GM19324 (cell line): ENCODE measurements at regions not wholly inside any gene's neighbourhood (a gene's known extent, or its start where the extent isn't known, plus 50 kb on each side); places are given as distances from the start of the nearest gene placed in this dataset.

Source experiments
- ATAC-seq: cut with Tn5 transposase; IDR thresholded peaks from one replicate; pipeline ENCODE4 v1.9.1; 2021; ENCODE audit warnings: mild to moderate bottlenecking, moderate library complexity; ENCODE audit not compliant: unreplicated experiment, low FRiP score

DNA sequence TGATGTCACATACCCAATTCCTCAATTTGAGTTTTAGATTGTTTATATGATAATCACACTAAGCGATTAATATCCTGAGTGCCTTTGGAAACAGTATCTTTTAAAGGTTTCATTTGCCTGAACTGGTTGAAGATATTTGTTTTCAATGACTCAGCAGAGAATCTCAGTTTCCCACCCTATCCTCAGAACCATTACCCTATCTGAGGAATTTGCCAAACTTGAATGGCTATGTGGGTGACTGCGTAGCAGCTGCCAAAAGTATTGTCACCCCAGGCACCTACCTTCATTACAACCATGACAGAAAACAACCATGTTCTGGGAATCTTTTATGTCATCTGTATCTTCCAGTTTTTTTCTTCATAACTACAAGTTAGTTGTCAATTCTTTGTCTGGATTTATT lies 440.1 kb upstream of the NBEA start:
- ATAC-seq = no peak

DNA sequence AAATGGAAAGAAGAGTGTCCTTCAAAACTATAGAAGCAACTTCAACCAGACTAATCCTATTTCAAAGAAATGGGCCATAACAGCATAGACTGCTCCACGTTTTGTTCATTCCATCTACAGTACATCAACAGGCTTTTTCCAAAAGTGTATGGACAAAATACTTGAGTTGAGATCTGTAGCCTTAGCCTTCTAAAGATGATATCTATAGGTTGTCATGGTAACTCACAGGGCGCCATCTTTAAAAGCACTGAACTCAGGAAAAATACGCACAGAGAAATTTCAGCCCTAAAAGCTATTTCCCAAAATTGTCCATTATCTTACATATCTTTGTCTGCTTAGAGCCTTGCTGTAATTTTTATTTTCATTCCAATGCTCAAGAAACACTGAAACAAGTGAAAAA lies 439.4 kb upstream of the NBEA start:
- ATAC-seq = no peak

DNA sequence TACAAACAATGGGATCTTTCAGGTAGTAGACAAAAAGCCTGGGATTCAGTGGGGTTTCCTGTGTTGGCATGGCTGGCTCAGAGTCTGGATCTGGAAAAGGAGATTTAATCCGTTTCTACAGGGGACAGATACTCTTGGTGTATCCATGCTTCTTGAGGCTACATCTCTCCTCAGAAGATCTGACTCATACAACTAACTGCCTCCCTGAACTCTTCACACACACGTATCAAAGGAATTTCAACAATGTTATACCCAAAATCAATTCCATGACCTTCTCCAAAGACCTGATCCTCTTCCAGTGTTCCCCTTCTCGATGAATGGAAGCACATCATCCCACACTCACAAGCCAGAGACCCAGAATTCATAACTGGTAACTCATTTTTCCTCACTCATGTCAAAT lies 435.3 kb upstream of the NBEA start:
- ATAC-seq = no peak

DNA sequence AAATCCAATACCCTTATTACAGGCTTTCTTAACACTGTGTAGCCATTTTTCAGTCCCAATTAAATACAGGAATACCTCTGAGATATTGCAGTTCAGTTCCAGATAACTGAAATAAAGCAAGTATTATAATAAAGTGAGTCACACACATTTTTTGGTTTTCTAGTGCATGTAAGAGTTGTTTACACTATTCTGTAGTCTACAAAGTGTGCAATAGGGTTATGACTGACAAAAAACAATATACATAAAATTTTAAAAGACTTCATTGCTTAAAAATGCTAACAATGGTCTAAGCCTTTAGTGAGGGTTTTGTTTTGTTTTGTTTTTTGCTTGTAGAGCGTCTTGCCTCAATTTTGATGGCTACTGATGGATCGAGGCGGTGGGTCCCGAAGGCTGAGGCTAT lies 434.4 kb upstream of the NBEA start:
- no peak for ATAC-seq

DNA sequence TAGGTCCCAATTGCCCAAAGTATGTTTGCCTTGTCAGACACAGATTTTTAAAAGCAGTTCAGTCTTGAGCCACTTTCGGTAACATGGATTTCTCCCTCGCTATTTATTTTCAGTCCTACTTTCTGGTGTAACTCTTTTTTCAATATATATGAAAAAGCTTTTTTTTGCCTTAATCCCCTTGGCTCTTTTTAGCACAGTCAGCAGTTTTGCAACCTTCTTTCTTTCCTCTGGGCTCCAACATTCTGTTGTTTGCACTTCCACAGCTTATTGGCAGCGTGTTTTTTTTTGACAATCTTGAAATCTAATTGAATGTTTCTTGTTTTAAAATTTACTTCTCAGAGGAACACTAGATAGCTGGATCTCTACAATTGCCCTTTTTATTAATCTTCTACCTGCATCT lies 429.3 kb upstream of the NBEA start:
- ATAC-seq = no peak

DNA sequence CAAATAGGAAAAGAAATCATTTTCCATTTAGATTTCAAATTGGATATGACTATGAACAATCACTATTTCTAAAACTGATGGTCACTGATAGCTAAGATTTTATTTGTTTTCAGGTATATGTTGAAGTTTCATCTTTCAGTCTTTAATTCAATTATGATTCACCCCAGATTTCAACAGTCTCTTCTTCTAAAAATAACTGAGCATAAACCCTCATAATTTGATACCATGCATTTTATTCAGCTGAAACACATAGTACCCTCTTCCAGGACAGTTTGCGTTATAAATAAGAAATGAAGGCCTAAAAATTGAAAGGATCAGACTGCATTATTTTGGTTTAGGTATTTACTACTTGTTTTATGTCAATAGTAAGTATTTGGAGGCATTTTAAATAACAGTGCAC lies 428.5 kb upstream of the NBEA start:
- ATAC-seq = no peak

DNA sequence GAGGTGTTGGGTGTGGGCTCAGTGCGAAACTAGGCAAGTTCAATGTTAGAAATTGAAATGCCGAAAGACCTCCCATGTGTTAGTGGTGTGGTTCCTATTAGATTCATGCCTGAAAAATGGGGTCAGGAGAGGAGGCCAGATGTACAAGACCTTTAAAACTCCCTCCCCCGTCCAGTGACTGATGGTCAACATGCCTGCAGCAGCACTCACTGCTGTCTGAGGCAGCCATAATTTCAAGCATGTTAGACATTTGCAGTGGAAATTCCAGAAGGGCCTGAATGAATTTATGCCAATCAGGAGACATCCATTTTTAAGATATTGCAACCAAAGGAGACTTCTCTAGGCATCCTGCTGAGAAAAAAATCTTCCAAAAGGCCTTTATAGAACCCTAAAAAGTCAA lies 426.9 kb upstream of the NBEA start:
- ATAC-seq = no peak

DNA sequence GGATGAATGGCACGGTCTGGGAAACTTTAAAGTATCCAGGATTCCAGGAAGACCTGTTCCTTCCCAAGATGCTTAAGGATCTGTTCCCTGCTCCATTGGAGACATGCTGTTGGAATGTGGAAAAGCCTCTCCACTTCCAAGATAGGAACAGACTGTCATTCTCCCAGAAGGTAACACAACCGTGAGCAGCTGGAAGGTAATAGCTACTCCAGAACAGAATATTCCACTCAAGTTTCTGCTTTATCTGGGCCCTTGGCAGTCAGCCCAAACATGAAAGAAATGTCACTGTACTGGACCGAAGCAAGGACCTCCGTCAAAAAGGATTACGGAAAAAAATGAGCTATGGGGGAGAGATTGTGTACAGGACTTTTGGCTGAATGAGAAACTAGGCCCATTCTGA lies 420.9 kb upstream of the NBEA start:
- ATAC-seq = no peak

DNA sequence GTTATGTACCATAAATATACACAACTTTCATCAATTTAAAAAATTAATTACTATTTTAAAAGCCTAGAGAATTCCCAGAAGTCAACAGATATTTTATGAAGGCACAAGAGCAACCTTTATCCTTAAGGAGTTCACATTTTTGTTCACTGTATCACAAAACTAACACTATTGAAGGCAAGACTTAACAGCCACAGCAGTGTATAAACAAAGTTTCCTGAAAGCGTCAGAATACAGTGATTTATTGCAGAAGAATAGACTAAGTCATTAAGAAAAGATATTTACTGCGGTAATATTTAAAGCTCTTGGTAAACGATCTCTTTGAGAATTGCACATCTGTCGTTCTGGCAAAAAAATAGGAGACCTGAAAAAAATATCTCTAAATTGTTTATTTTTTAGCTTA lies 419.3 kb upstream of the NBEA start:
- no peak for ATAC-seq

DNA sequence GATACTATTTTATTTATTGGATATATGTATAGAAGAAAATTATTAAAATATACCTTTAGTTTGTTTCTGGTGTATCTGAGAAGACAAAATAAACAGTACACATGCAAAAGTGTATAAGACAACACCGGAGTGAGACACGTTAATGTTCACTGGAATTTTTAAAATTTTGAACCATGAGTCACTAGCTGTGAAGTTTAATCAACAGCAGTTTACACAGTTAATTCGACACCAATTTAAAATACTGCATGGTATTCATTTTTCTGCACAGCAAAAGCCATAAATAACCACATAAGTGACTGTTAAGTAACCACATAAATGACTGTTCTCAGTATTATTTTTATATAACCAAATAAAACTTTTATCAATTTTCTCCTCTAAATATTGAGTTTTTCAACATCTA lies 418.7 kb upstream of the NBEA start:
- ATAC-seq = no peak

DNA sequence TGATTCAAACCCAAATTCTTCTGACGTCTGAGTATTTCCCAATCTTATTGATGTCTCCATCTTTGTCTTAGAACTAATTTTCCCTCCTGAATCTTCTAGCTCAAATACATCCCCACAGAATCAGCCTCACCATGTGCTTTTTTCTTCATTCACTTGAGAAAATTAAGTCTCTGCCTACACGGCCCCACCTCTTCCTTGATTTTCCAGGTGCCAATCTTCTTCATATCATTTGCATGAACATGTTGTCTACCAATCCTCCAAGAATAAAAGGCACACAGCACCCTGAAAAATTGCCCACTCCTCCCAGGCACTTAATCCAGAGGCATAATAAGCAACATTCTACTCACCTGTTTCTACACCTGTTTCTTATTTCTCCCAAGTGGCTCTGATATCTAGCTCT lies 408.1 kb upstream of the NBEA start:
- no peak for ATAC-seq

DNA sequence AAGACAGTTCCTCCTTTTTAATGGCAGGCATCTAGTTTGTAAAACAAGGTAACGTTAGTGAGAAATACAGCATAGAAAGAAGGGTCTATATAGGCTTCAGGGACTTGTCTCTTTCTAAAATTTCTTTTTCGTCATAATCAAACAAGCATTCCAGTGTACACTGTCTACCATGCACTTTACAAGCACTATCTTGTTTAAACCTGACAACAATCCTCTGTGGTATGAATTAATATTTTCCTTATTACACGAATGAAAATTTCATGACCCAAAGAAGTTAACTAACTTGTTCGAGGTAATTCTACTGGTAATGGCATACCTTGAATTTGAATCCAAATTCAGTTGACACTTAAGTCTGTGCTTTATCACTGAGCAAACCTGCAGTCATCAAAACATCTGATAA lies 399.7 kb upstream of the NBEA start:
- ATAC-seq = no peak

DNA sequence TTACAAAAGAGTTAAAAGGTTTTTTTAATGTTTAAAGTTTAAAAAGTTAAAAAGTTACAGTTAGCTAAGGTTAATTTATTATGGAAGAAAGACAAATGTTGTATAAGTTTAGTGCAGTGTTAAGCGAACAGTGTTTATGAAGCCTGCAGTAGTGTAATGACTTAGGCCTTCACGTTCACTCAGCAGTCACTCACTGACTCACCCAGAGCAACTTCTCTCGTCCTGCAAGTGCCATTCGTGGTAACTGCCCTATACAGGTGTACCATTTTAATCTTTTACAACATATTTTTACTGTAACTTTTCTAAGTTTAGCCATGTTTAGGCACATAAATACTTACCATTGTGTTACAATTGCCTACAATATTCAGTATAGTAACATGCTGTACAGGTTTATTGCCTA lies 398.2 kb upstream of the NBEA start:
- ATAC-seq = no peak

DNA sequence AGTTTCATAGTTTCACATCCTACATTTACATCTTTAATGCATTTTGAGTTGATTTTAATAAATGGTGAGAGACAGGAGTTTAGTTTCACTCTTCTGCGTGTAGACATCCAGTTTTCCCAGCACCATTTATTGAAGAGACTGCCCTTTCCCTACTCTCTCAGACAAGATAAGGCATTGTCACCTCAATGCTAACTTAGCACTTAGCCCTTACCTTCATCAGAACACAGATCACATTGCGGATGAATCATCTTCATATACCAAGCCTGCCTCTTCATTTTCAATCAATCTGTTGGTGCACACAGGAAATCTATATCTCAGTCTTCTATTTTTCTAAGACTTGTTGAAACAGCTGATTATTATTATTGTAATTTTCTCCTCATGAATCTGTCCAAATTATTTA lies 396.6 kb upstream of the NBEA start:
- ATAC-seq = no peak

DNA sequence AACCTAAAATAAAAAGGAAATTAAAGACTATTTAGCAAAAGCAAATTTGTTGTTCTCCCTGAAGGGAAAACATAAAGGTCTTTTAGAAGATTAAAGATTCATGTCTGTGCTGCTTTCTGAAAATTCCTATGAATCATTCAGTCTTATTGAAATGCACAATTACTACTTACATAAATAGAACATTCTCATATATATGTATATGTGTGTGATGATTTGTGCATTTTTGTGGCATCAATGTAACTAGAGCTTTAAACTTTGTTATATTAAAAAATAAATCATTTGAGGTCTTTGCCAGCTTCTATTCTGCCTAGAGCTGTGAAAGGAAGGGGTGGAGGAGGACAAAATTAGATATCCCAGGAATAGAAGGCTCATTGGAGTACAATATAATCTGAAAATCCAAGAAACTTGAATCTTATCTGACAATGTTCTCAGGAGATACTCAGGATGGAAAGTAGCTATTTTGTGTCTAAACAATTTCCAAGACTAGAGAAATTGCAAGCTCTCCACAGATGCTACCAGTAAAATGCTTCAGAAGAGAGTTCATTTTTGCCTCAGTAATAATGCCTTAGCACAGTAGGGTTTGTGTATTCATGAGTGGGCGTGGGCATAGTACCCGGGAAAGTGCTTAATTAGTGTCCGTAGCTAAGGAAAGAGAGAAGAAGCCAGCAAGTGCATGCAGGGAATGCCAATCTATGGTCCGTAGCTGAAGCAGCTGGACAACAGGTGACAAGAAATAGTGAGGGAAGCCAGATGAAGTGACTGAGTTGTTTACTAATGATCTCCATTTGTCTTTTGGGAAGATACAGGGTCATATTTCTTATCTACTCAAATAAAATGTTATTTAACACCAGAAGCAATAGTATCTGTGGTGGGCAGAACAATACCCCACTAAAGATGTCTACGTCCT lies 395.5 kb upstream of the NBEA start:
- no peak for ATAC-seq

DNA sequence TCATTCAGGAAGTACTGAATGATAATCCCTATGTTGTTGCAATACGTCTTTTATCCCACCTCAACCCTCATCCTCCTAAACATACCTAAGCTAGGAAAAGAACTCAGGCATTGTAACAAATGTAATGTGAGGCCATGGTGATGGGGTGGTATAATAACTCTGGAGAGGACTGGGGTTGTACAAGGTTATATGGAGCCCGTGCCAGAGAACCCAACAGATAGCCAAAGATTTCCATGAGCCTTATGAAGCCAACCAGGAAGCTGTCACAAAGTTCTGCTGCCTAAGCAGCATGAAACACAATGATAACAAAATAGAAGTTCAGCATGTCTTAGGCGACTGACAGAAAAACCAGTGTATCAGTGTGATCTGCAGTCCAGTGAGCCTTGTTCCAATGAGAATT lies 394.1 kb upstream of the NBEA start:
- no peak for ATAC-seq

DNA sequence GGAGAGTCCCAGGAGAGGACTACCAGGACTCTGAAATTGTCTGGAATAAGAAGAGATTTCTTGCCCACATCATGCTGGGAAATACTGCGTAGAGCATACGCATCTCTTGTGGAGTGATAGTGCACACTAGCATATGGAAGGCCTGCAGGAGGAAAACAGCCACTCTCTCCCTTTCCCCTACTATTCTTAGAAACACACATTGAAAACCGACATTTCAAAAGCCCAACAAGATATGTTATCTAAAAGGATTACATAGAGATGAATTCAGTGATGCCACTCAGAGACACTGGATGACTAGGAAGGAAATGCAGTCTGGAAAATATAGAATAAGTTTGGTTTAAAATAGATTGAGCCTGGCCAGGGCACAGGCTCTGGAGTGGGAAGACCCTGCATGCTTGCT lies 388.7 kb upstream of the NBEA start:
- no peak for ATAC-seq

DNA sequence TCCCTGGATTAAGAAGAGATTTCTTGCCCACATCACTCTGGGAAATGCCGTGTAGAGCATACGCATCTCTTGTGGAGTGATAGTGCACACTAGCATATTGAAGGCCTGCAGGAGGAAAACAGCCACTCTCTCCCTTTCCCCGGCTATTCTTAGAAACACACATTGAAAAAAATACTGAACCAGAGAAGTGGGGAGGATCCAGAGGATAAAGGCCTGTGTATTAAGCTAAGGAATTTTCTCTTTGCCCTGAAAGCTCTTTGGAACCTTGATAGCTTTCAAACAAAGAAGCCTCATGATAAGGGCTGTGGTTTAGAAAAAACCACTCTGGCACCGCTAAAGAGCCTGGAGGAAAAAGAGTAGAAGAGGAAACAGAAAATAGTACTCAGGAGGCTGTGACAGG lies 386.1 kb upstream of the NBEA start:
- ATAC-seq = no peak

DNA sequence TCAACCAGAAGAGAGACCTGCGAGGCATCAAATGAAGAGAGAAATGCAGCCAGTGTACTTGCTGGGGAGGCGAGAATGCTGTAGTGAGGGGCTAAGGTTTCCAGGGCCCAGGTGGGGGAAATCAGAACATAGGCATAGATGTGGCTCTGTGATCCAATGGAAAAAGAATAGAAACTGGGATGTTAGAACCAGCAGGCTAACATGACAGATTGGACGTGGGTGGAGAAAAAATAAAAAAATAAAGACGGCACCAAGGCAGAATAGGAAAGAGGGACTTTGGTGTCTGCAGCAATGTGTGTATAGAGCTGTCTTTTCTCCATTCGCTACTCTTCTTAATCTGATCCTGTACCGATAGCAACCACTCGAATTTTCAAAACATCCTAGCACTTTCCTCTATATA lies 381.0 kb upstream of the NBEA start:
- no peak for ATAC-seq

DNA sequence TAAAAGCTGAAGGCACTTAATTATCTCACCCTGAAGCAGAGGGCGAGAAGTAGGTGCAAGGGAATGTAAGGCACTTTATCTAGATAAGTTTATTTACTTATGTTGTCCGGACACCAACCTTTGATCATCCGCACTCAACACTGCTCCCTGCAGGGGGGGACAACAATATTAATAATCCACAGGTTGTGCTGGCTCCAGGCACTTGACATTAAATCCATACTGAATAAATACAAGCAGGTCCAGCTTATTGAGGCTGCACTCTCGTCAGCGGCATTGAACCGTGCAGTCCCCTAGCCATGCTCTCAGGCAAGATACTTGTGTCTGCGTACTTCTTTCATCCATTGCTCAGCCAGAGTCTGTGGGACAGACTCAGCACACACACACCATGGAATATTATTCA lies 374.5 kb upstream of the NBEA start:
- no peak for ATAC-seq

DNA sequence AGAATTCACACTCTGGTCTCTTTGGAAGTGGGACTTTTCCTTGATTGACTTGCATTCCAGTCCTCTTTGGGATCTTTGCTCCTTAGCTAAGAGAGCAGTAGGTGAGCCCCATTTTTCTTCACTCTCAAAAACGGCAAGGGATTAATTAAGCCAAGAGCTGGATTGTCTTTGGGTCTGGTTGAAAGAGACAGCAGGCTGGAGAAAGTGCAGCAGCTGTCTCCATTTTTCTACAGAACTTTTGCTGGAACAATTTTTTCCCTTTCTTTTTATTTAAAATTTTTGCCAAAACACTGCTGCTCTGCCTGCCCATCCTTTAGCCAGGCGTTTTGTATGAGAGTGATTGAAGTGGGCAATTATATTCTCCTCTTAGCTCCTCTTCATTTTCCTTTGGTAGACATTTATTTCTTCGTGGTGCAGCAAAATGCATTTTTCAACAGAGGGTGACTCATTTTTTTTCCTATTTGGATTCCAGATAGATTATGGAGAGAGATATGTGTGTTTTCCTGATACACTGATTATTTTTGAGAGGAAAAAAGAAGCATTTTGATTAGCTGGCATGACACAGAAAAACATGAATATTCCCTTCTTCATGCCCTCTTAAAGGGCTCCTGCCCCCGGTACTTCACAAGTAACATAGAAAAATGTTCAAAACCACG lies 371.2 kb upstream of the NBEA start:
- no peak for ATAC-seq

DNA sequence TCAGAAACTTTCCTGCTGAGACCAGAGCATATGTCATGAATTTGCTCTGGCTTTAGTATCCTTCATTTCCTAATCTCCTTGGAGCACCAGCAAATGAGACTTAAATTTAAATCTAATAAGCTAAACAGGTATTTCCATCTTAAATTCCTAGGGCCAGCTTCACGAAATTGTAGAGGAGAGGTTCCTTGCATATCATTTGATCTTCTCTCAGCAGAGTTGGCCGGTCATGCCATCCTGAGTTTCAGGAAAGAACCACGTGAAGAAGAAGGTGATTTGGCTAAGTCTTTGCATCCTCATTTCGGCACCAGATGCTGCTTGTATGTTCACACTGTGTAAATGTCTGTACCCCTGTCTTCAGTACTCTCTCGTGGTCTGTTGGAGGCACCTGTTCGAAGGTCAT lies 370.4 kb upstream of the NBEA start:
- no peak for ATAC-seq
